ENCODE measurements at regions not wholly inside any gene's neighbourhood (a gene's known extent, or its start where the extent isn't known, plus 50 kb on each side); places are given as distances from the start of the nearest gene placed in this dataset.

- WGBS, 2 donors, result 68 to 73% methylated on average over 5 of the region's 5 CpGs
- H3K36me3 ChIP-seq (ENCODE audit: control insufficient read depth in 2 of 2, insufficient read depth in 2 of 2, low read length in 1 of 2), result no peaks in the 10 kb centered on the region
- no peak overlapping the region for H3K4me3 ChIP-seq (ENCODE audit: low read depth in 1 of 2, low read length in 2 of 2)
These were observed 306.9 kb upstream of the RAB6C start for GRCh38 chr2:129672521-129672920.

GRCh38 chr2:129673234-129673633 lies 306.2 kb upstream of the RAB6C start:
- H3K9me3 ChIP-seq (ENCODE audit: control insufficient read depth in 2 of 2, insufficient read depth in 1 of 2, low read depth in 1 of 2, low read length in 1 of 2), result no peaks in the 10 kb centered on the region
- WGBS, 2 donors, result 66 to 68% methylated on average over 5 of the region's 5 CpGs
- peaks cover 0 to 5% of the 10 kb centered on the region in 2 donors for H3K4me1 ChIP-seq (ENCODE audit: control insufficient read depth in 2 of 2, insufficient read depth in 2 of 2, low read length in 1 of 2)
- no peak overlapping the region for H3K27ac ChIP-seq (ENCODE audit: low read depth in 2 of 2, low read length in 1 of 2)
- no peaks in the 10 kb centered on the region for H3K36me3 ChIP-seq (ENCODE audit: control insufficient read depth in 2 of 2, insufficient read depth in 2 of 2, low read length in 1 of 2)
- H3K4me3 ChIP-seq (ENCODE audit: low read depth in 1 of 2, low read length in 2 of 2), result no peak overlapping the region
- H3K27me3 ChIP-seq (ENCODE audit: control insufficient read depth in 1 of 2, insufficient read depth in 2 of 2, low read length in 2 of 2), result no peaks in the 10 kb centered on the region

More at GRCh38 chr2:129672521-129672920, 306.9 kb upstream of the RAB6C start:
- Histone ChIP-seq H3K27ac (ENCODE audit: low read depth in 2 of 2, low read length in 1 of 2) (no peak overlapping the region), H3K9me3 (ENCODE audit: control insufficient read depth in 2 of 2, insufficient read depth in 1 of 2, low read depth in 1 of 2, low read length in 1 of 2) (no peaks in the 10 kb centered on the region), H3K4me1 (ENCODE audit: control insufficient read depth in 2 of 2, insufficient read depth in 2 of 2, low read length in 1 of 2) (peaks cover 0 to 5% of the 10 kb centered on the region in 2 donors), H3K27me3 (ENCODE audit: control insufficient read depth in 1 of 2, insufficient read depth in 2 of 2, low read length in 2 of 2) (no peaks in the 10 kb centered on the region)

GRCh38 chr2:129673847-129674711 lies 305.4 kb upstream of the RAB6C start:
- WGBS, 2 donors, result 62 to 68% methylated on average over 14 of the region's 14 CpGs
- H3K4me1 ChIP-seq (ENCODE audit: control insufficient read depth in 2 of 2, insufficient read depth in 2 of 2, low read length in 1 of 2), result peaks cover 0 to 5% of the 10 kb centered on the region in 2 donors
- H3K27me3 ChIP-seq (ENCODE audit: control insufficient read depth in 1 of 2, insufficient read depth in 2 of 2, low read length in 2 of 2), result no peaks in the 10 kb centered on the region
- no peak overlapping the region for H3K4me3 ChIP-seq (ENCODE audit: low read depth in 1 of 2, low read length in 2 of 2)
- H3K9me3 ChIP-seq (ENCODE audit: control insufficient read depth in 2 of 2, insufficient read depth in 1 of 2, low read depth in 1 of 2, low read length in 1 of 2), result no peaks in the 10 kb centered on the region
- no peak overlapping the region for H3K27ac ChIP-seq (ENCODE audit: low read depth in 2 of 2, low read length in 1 of 2)
- no peaks in the 10 kb centered on the region for H3K36me3 ChIP-seq (ENCODE audit: control insufficient read depth in 2 of 2, insufficient read depth in 2 of 2, low read length in 1 of 2)

- H3K9me3 ChIP-seq (ENCODE audit: control insufficient read depth in 2 of 2, insufficient read depth in 1 of 2, low read depth in 1 of 2, low read length in 1 of 2), result peaks cover 0 to 4% of the 10 kb centered on the region in 2 donors
- peaks cover 0 to 5% of the 10 kb centered on the region in 2 donors for H3K4me1 ChIP-seq (ENCODE audit: control insufficient read depth in 2 of 2, insufficient read depth in 2 of 2, low read length in 1 of 2)
- H3K36me3 ChIP-seq (ENCODE audit: control insufficient read depth in 2 of 2, insufficient read depth in 2 of 2, low read length in 1 of 2), result no peaks in the 10 kb centered on the region
- H3K27ac ChIP-seq (ENCODE audit: low read depth in 2 of 2, low read length in 1 of 2), result no peak overlapping the region
- H3K4me3 ChIP-seq (ENCODE audit: low read depth in 1 of 2, low read length in 2 of 2), result no peak overlapping the region
- no peaks in the 10 kb centered on the region for H3K27me3 ChIP-seq (ENCODE audit: control insufficient read depth in 1 of 2, insufficient read depth in 2 of 2, low read length in 2 of 2)
- WGBS, 2 donors, result 84% methylated on average over 9 of the region's 9 CpGs
These were observed 300.7 kb upstream of the RAB6C start for GRCh38 chr2:129678751-129679150.

GRCh38 chr2:129681788-129682187 lies 297.7 kb upstream of the RAB6C start:
- H3K27ac ChIP-seq (ENCODE audit: low read depth in 2 of 2, low read length in 1 of 2), result no peak overlapping the region
- WGBS, 2 donors, result 73 to 91% methylated on average over 1 of the region's 1 CpG
- H3K36me3 ChIP-seq (ENCODE audit: control insufficient read depth in 2 of 2, insufficient read depth in 2 of 2, low read length in 1 of 2), result no peaks in the 10 kb centered on the region
- H3K4me1 ChIP-seq (ENCODE audit: control insufficient read depth in 2 of 2, insufficient read depth in 2 of 2, low read length in 1 of 2), result no peaks in the 10 kb centered on the region
- no peaks in the 10 kb centered on the region for H3K27me3 ChIP-seq (ENCODE audit: control insufficient read depth in 1 of 2, insufficient read depth in 2 of 2, low read length in 2 of 2)
- no peak overlapping the region for H3K4me3 ChIP-seq (ENCODE audit: low read depth in 1 of 2, low read length in 2 of 2)
- H3K9me3 ChIP-seq (ENCODE audit: control insufficient read depth in 2 of 2, insufficient read depth in 1 of 2, low read depth in 1 of 2, low read length in 1 of 2), result peaks cover 0 to 4% of the 10 kb centered on the region in 2 donors

- no peak overlapping the region for H3K27ac ChIP-seq (ENCODE audit: low read depth in 2 of 2, low read length in 1 of 2)
- no peaks in the 10 kb centered on the region for H3K4me1 ChIP-seq (ENCODE audit: control insufficient read depth in 2 of 2, insufficient read depth in 2 of 2, low read length in 1 of 2)
- H3K36me3 ChIP-seq (ENCODE audit: control insufficient read depth in 2 of 2, insufficient read depth in 2 of 2, low read length in 1 of 2), result no peaks in the 10 kb centered on the region
- no peaks in the 10 kb centered on the region for H3K9me3 ChIP-seq (ENCODE audit: control insufficient read depth in 2 of 2, insufficient read depth in 1 of 2, low read depth in 1 of 2, low read length in 1 of 2)
- H3K4me3 ChIP-seq (ENCODE audit: low read depth in 1 of 2, low read length in 2 of 2), result no peak overlapping the region
- no peaks in the 10 kb centered on the region for H3K27me3 ChIP-seq (ENCODE audit: control insufficient read depth in 1 of 2, insufficient read depth in 2 of 2, low read length in 2 of 2)
- 75 to 77% methylated on average over 4 of the region's 4 CpGs for WGBS, 2 donors
These were observed 289.6 kb upstream of the RAB6C start for GRCh38 chr2:129689653-129690448.

- 77 to 84% methylated on average over 3 of the region's 3 CpGs for WGBS, 2 donors
- Histone ChIP-seq H3K4me3 (ENCODE audit: low read depth in 1 of 2, low read length in 2 of 2) (no peak overlapping the region), H3K36me3 (ENCODE audit: control insufficient read depth in 2 of 2, insufficient read depth in 2 of 2, low read length in 1 of 2) (no peaks in the 10 kb centered on the region), H3K4me1 (ENCODE audit: control insufficient read depth in 2 of 2, insufficient read depth in 2 of 2, low read length in 1 of 2) (peaks cover 0 to 7% of the 10 kb centered on the region in 2 donors), H3K27me3 (ENCODE audit: control insufficient read depth in 1 of 2, insufficient read depth in 2 of 2, low read length in 2 of 2) (no peaks in the 10 kb centered on the region), H3K27ac (ENCODE audit: low read depth in 2 of 2, low read length in 1 of 2) (no peak overlapping the region), H3K9me3 (ENCODE audit: control insufficient read depth in 2 of 2, insufficient read depth in 1 of 2, low read depth in 1 of 2, low read length in 1 of 2) (no peaks in the 10 kb centered on the region)
These were observed 284.0 kb upstream of the RAB6C start for GRCh38 chr2:129695496-129695895.

- WGBS, 2 donors, result 51 to 71% methylated on average over 3 of the region's 3 CpGs
- Histone ChIP-seq H3K36me3 (ENCODE audit: control insufficient read depth in 2 of 2, insufficient read depth in 2 of 2, low read length in 1 of 2) (no peaks in the 10 kb centered on the region), H3K4me1 (ENCODE audit: control insufficient read depth in 2 of 2, insufficient read depth in 2 of 2, low read length in 1 of 2) (peaks cover 0 to 7% of the 10 kb centered on the region in 2 donors), H3K27me3 (ENCODE audit: control insufficient read depth in 1 of 2, insufficient read depth in 2 of 2, low read length in 2 of 2) (no peaks in the 10 kb centered on the region), H3K9me3 (ENCODE audit: control insufficient read depth in 2 of 2, insufficient read depth in 1 of 2, low read depth in 1 of 2, low read length in 1 of 2) (no peaks in the 10 kb centered on the region), H3K27ac (ENCODE audit: low read depth in 2 of 2, low read length in 1 of 2) (no peak overlapping the region), H3K4me3 (ENCODE audit: low read depth in 1 of 2, low read length in 2 of 2) (no peak overlapping the region)
These were observed 280.9 kb upstream of the RAB6C start for GRCh38 chr2:129698593-129698992.

GRCh38 chr2:129699781-129700573 lies 279.5 kb upstream of the RAB6C start:
- Histone ChIP-seq H3K4me1 (ENCODE audit: control insufficient read depth in 2 of 2, insufficient read depth in 2 of 2, low read length in 1 of 2) (peaks cover 0 to 7% of the 10 kb centered on the region in 2 donors), H3K27me3 (ENCODE audit: control insufficient read depth in 1 of 2, insufficient read depth in 2 of 2, low read length in 2 of 2) (no peaks in the 10 kb centered on the region), H3K36me3 (ENCODE audit: control insufficient read depth in 2 of 2, insufficient read depth in 2 of 2, low read length in 1 of 2) (no peaks in the 10 kb centered on the region), H3K9me3 (ENCODE audit: control insufficient read depth in 2 of 2, insufficient read depth in 1 of 2, low read depth in 1 of 2, low read length in 1 of 2) (no peaks in the 10 kb centered on the region), H3K27ac (ENCODE audit: low read depth in 2 of 2, low read length in 1 of 2) (peak overlapping the region in 1 of 2 donors; percentile 59), H3K4me3 (ENCODE audit: low read depth in 1 of 2, low read length in 2 of 2) (no peak overlapping the region)
- 48 to 68% methylated on average over 10 of the region's 10 CpGs for WGBS, 2 donors
